ENCODE measurements at regions not wholly inside any gene's neighbourhood (a gene's known extent, or its start where the extent isn't known, plus 50 kb on each side); places are given as distances from the start of the nearest gene placed in this dataset.

- Mint-ChIP-seq H3K4me3 (no peak overlapping the region), H3K27me3 (peaks cover 5% of the 10 kb centered on the region), H3K9me3 (peaks cover 0 to 21% (median 14%) of the 10 kb centered on the region in 7 donors), H3K4me1 (no peaks in the 10 kb centered on the region), H3K27ac (no peak overlapping the region), H3K36me3 (no peaks in the 10 kb centered on the region)
- H3K4me1 ChIP-seq (ENCODE audit: control insufficient read depth, insufficient read depth, low read length, poor library complexity, severe bottlenecking), result no peaks in the 10 kb centered on the region
- DNase-seq (no peak), ATAC-seq (ENCODE audit: low read depth in 2 of 2) (no peak)
- H3K27ac ChIP-seq (ENCODE audit: insufficient read depth, low read length, poor library complexity, severe bottlenecking), result no peak overlapping the region
- no peaks in the 10 kb centered on the region for H3K36me3 ChIP-seq (ENCODE audit: control insufficient read depth, insufficient read depth, low read length)
- H3K9me3 ChIP-seq (ENCODE audit: control insufficient read depth in 2 of 2, low read length in 2 of 2), result peaks cover 3 to 14% of the 10 kb centered on the region in 2 experiments
- no peaks in the 10 kb centered on the region for H3K27me3 ChIP-seq (ENCODE audit: control insufficient read depth, insufficient read depth, low read length)
- H3K4me3 ChIP-seq (ENCODE audit: low read depth, low read length), result no peak overlapping the region
These were observed 571.3 kb downstream of the GABRG2 start for GRCh38 chr5:162638849-162639248.

DNA sequence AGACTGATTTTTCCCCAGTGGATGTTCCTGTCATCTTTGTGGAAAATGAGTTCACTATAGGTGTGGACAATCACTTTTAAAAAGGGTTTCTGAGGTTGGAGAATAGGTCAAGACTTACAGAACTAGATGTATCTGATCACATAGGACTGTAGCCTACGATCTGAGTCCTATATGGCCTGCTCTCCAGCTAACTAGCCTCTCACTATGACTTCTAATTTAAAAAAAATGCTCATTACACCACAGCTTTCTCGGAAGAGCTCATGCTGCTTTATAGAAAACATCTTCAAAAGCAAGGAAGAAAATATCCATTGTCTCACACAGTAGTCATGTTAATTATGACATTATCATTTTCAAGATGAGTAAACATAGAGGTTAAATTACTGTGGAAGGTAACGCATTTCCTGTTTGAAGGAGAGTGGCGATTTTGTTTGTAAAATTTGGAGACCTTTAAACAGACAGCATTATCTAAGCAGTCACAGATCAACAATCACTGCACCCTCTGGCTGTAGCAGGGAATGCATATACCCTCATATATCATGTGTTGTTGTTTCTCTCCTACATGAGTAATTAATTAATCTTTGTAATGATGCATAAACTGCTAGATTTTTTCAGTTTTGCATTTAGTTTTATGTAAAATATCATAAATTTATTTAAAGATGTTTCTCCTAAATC is 573.7 kb downstream of the GABRG2 start:
- H3K36me3 ChIP-seq (ENCODE audit: control insufficient read depth, insufficient read depth, low read length), result no peaks in the 10 kb centered on the region
- H3K27ac ChIP-seq (ENCODE audit: insufficient read depth, low read length, poor library complexity, severe bottlenecking), result no peak overlapping the region
- no peaks in the 10 kb centered on the region for H3K27me3 ChIP-seq (ENCODE audit: control insufficient read depth, insufficient read depth, low read length)
- no peaks in the 10 kb centered on the region for H3K36me3 Mint-ChIP-seq
- H3K4me1 ChIP-seq (ENCODE audit: control insufficient read depth, insufficient read depth, low read length, poor library complexity, severe bottlenecking), result no peaks in the 10 kb centered on the region
- H3K27me3 Mint-ChIP-seq, result peaks cover 5% of the 10 kb centered on the region
- H3K4me3 Mint-ChIP-seq, result no peak overlapping the region
- no peak overlapping the region for H3K4me3 ChIP-seq (ENCODE audit: low read depth, low read length)
- no peak overlapping the region for H3K27ac Mint-ChIP-seq
- H3K9me3 ChIP-seq (ENCODE audit: control insufficient read depth in 2 of 2, low read length in 2 of 2), result no peaks in the 10 kb centered on the region
- DNase-seq (no peak), ATAC-seq (ENCODE audit: low read depth in 2 of 2) (no peak)
- H3K9me3 Mint-ChIP-seq, result peaks cover 0 to 14% (median 9%) of the 10 kb centered on the region in 7 donors
- H3K4me1 Mint-ChIP-seq, result no peaks in the 10 kb centered on the region

DNA sequence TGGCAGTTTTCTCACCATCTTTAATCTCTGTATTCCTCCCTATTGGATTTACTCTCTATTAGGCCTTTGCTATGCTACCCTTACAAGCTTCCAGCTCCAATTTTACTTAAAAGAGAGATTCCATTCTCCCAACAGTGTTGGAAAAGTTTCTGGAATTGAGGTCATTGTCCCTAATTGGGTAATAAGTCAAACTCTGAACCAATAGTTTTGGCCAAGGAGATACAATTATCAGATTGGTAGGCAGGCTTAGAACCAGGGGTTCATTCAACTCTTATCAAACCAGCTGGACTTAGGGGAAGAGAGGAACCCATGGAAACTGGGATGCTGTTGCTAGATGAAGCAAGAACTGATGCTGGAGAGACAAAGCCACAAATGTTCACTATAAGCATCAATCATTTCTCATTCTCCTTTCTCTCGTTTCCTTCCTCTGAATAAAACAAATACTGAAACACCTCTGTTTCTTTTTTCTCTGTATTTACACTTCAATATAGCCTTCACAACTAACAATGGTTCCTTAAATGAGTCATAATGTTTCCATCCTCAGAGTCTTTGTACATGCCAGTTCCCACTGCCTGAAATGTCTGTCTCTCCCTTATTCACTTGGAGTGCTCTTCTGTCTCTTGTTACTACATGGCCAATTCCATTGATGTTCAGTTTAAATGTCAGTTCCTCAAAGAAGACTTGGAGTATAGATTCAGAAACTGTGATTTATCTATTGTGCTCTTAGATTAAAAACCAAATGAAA is 587.3 kb downstream of the GABRG2 start:
- H3K4me1 Mint-ChIP-seq, result no peaks in the 10 kb centered on the region
- H3K27ac Mint-ChIP-seq, result no peak overlapping the region
- H3K27me3 Mint-ChIP-seq, result no peaks in the 10 kb centered on the region
- DNase-seq, result no peak
- Histone ChIP-seq H3K9me3 (ENCODE audit: control insufficient read depth in 2 of 2, low read length in 2 of 2) (peaks cover 0 to 4% of the 10 kb centered on the region in 2 experiments), H3K4me1 (ENCODE audit: control insufficient read depth, insufficient read depth, low read length, poor library complexity, severe bottlenecking) (no peaks in the 10 kb centered on the region), H3K36me3 (ENCODE audit: control insufficient read depth, insufficient read depth, low read length) (no peaks in the 10 kb centered on the region), H3K27me3 (ENCODE audit: control insufficient read depth, insufficient read depth, low read length) (no peaks in the 10 kb centered on the region), H3K4me3 (ENCODE audit: low read depth, low read length) (no peak overlapping the region), H3K27ac (ENCODE audit: insufficient read depth, low read length, poor library complexity, severe bottlenecking) (no peak overlapping the region)
- H3K9me3 Mint-ChIP-seq, result peaks cover 4 to 13% (median 9%) of the 10 kb centered on the region in 7 donors
- no peak for ATAC-seq (ENCODE audit: low read depth in 2 of 2)
- H3K4me3 Mint-ChIP-seq, result no peak overlapping the region
- H3K36me3 Mint-ChIP-seq, result no peaks in the 10 kb centered on the region

- Histone ChIP-seq H3K4me3 (ENCODE audit: low read depth, low read length) (no peak overlapping the region), H3K27ac (ENCODE audit: insufficient read depth, low read length, poor library complexity, severe bottlenecking) (no peak overlapping the region), H3K4me1 (ENCODE audit: control insufficient read depth, insufficient read depth, low read length, poor library complexity, severe bottlenecking) (no peaks in the 10 kb centered on the region), H3K36me3 (ENCODE audit: control insufficient read depth, insufficient read depth, low read length) (no peaks in the 10 kb centered on the region), H3K9me3 (ENCODE audit: control insufficient read depth in 2 of 2, low read length in 2 of 2) (no peaks in the 10 kb centered on the region), H3K27me3 (ENCODE audit: control insufficient read depth, insufficient read depth, low read length) (no peaks in the 10 kb centered on the region)
- ATAC-seq (ENCODE audit: low read depth in 2 of 2) (no peak), DNase-seq (no peak)
- no peaks in the 10 kb centered on the region for H3K4me1 Mint-ChIP-seq
- no peak overlapping the region for H3K4me3 Mint-ChIP-seq
- no peak overlapping the region for H3K27ac Mint-ChIP-seq
- H3K9me3 Mint-ChIP-seq, result peaks cover 1 to 10% (median 3%) of the 10 kb centered on the region in 7 donors
- no peaks in the 10 kb centered on the region for H3K36me3 Mint-ChIP-seq
- no peaks in the 10 kb centered on the region for H3K27me3 Mint-ChIP-seq
These were observed 589.5 kb downstream of the GABRG2 start for GRCh38 chr5:162657076-162657475.

DNA sequence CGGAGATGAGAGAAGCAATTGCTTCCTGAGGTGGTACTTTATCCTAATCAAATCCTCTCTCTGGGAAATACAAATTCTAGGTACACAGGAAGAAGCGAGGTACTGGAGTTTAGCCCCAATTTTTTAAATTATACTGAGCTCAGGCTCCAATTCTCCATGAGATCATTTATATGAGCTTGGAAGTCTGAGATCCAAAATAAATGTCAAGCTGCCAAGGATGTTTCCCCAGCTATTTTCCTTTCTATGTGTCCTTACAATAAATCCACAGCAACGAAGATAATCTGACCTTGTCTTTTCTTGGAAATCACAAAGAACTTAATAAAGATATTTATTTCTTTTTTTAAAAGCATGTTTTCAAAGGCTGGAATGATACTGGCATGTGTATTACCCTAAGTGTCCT is 597.3 kb downstream of the GABRG2 start:
- no peaks in the 10 kb centered on the region for H3K4me1 Mint-ChIP-seq

GRCh38 chr5:162668926-162669325 is 601.4 kb downstream of the GABRG2 start:
- Mint-ChIP-seq H3K36me3 (no peaks in the 10 kb centered on the region), H3K4me3 (no peak overlapping the region), H3K4me1 (no peaks in the 10 kb centered on the region), H3K27me3 (no peaks in the 10 kb centered on the region), H3K9me3 (peaks cover 0 to 12% (median 2%) of the 10 kb centered on the region in 7 donors), H3K27ac (no peak overlapping the region)
- H3K9me3 ChIP-seq (ENCODE audit: control insufficient read depth in 2 of 2, low read length in 2 of 2), result no peaks in the 10 kb centered on the region
- DNase-seq (no peak), ATAC-seq (ENCODE audit: low read depth in 2 of 2) (no peak)
- no peak overlapping the region for H3K27ac ChIP-seq (ENCODE audit: insufficient read depth, low read length, poor library complexity, severe bottlenecking)
- H3K27me3 ChIP-seq (ENCODE audit: control insufficient read depth, insufficient read depth, low read length), result no peaks in the 10 kb centered on the region
- no peaks in the 10 kb centered on the region for H3K4me1 ChIP-seq (ENCODE audit: control insufficient read depth, insufficient read depth, low read length, poor library complexity, severe bottlenecking)
- H3K4me3 ChIP-seq (ENCODE audit: low read depth, low read length), result no peak overlapping the region
- no peaks in the 10 kb centered on the region for H3K36me3 ChIP-seq (ENCODE audit: control insufficient read depth, insufficient read depth, low read length)

More for the DNA sequence above, 597.3 kb downstream of the GABRG2 start:
- Histone ChIP-seq H3K27ac (ENCODE audit: insufficient read depth, low read length, poor library complexity, severe bottlenecking) (no peak overlapping the region), H3K4me3 (ENCODE audit: low read depth, low read length) (no peak overlapping the region), H3K27me3 (ENCODE audit: control insufficient read depth, insufficient read depth, low read length) (no peaks in the 10 kb centered on the region), H3K36me3 (ENCODE audit: control insufficient read depth, insufficient read depth, low read length) (no peaks in the 10 kb centered on the region), H3K9me3 (ENCODE audit: control insufficient read depth in 2 of 2, low read length in 2 of 2) (no peaks in the 10 kb centered on the region), H3K4me1 (ENCODE audit: control insufficient read depth, insufficient read depth, low read length, poor library complexity, severe bottlenecking) (no peaks in the 10 kb centered on the region)
- H3K9me3 Mint-ChIP-seq, result peaks cover 0 to 16% (median 3%) of the 10 kb centered on the region in 7 donors
- H3K27ac Mint-ChIP-seq, result no peak overlapping the region
- no peak for ATAC-seq (ENCODE audit: low read depth in 2 of 2)
- H3K27me3 Mint-ChIP-seq, result no peaks in the 10 kb centered on the region
- H3K36me3 Mint-ChIP-seq, result no peaks in the 10 kb centered on the region
- no peak for DNase-seq
- no peak overlapping the region for H3K4me3 Mint-ChIP-seq

DNA sequence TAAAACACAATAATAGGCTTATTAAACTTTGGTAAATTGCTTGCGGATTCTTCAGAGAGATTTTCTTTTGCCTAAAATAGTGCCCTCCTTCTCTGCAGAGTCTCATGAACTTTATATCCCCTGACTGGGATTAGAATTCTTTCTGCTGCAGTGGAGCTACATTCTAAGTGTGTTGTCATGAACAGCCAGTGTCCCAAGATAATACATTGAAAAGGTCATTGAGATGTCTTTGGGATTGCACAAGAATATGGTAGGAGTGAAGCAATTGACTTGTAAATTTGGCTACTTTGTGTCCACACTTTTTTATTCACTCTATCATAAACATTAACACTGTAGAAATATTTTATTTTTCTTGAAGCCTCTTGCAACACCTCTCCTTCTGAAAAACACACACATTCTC is 604.5 kb downstream of the GABRG2 start:
- Histone ChIP-seq H3K36me3 (ENCODE audit: control insufficient read depth, insufficient read depth, low read length) (no peaks in the 10 kb centered on the region), H3K4me3 (ENCODE audit: low read depth, low read length) (no peak overlapping the region), H3K27ac (ENCODE audit: insufficient read depth, low read length, poor library complexity, severe bottlenecking) (no peak overlapping the region), H3K9me3 (ENCODE audit: control insufficient read depth in 2 of 2, low read length in 2 of 2) (no peaks in the 10 kb centered on the region), H3K27me3 (ENCODE audit: control insufficient read depth, insufficient read depth, low read length) (no peaks in the 10 kb centered on the region), H3K4me1 (ENCODE audit: control insufficient read depth, insufficient read depth, low read length, poor library complexity, severe bottlenecking) (no peaks in the 10 kb centered on the region)
- DNase-seq (no peak), ATAC-seq (ENCODE audit: low read depth in 2 of 2) (no peak)
- H3K36me3 Mint-ChIP-seq, result no peaks in the 10 kb centered on the region
- H3K4me1 Mint-ChIP-seq, result no peaks in the 10 kb centered on the region
- no peaks in the 10 kb centered on the region for H3K27me3 Mint-ChIP-seq
- H3K27ac Mint-ChIP-seq, result no peak overlapping the region
- no peak overlapping the region for H3K4me3 Mint-ChIP-seq
- peaks cover 0 to 23% (median 2%) of the 10 kb centered on the region in 7 donors for H3K9me3 Mint-ChIP-seq

DNA sequence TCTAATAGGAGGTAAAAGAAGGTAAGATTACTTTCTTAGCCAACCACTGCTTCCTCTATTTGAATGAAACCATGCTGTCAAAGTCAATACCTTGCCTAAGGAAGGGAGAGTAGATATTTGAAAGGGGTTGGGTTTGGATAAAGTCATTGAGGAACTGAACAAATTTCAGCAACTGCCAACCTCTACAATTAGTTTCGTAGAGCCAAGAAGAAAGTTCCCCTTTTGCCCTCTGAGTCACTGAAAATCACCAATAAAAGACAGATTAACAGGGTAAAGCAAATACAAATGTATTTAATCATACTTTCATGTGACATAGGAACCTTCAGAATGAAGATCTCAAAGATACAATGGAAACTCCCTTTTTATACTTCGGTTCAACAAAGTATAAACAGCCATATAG is 615.7 kb downstream of the GABRG2 start:
- no peak overlapping the region for H3K4me3 Mint-ChIP-seq
- H3K9me3 ChIP-seq (ENCODE audit: control insufficient read depth in 2 of 2, low read length in 2 of 2), result no peaks in the 10 kb centered on the region
- H3K4me3 ChIP-seq (ENCODE audit: low read depth, low read length), result no peak overlapping the region
- no peaks in the 10 kb centered on the region for H3K27me3 ChIP-seq (ENCODE audit: control insufficient read depth, insufficient read depth, low read length)
- no peaks in the 10 kb centered on the region for H3K36me3 ChIP-seq (ENCODE audit: control insufficient read depth, insufficient read depth, low read length)
- H3K9me3 Mint-ChIP-seq, result peaks cover 1 to 26% (median 5%) of the 10 kb centered on the region in 7 donors
- no peaks in the 10 kb centered on the region for H3K4me1 ChIP-seq (ENCODE audit: control insufficient read depth, insufficient read depth, low read length, poor library complexity, severe bottlenecking)
- no peaks in the 10 kb centered on the region for H3K4me1 Mint-ChIP-seq
- no peaks in the 10 kb centered on the region for H3K27me3 Mint-ChIP-seq
- no peak overlapping the region for H3K27ac ChIP-seq (ENCODE audit: insufficient read depth, low read length, poor library complexity, severe bottlenecking)
- no peaks in the 10 kb centered on the region for H3K36me3 Mint-ChIP-seq
- no peak for DNase-seq
- no peak overlapping the region for H3K27ac Mint-ChIP-seq
- ATAC-seq (ENCODE audit: low read depth in 2 of 2), result no peak

Data from CD4-positive, CD25-positive, alpha-beta regulatory T cell (primary cell).